Calu3 (cell line): ENCODE measurements at regions not wholly inside any gene's neighbourhood (a gene's known extent, or its start where the extent isn't known, plus 50 kb on each side); places are given as distances from the start of the nearest gene placed in this dataset.

Experiments used
- BruUV-seq: library from RNA; stranded (reverse); fragments of 400-500 nt; replicated peaks from 2 replicates; lab custom pipeline; 2021; lab: Mats Ljungman, UMichigan
- CTCF ChIA-PET: fragments of 300-600 bp; sonication (Branson Sonifier 250); formaldehyde crosslinking; loops from one replicate; lab custom pipeline; 2022; ENCODE audit warnings: antibody characterized with exemption; lab: Charles Lee
- DNase-seq: peaks from one replicate; pipeline ENCODE4 v3.0.0; 2022
- H3K27ac Mint-ChIP-seq: one replicate; pipeline ENCODE4 v1.8.0; 2022; ENCODE audit warnings: mixed read lengths; ENCODE audit not compliant: unreplicated experiment
- H3K27me3 Mint-ChIP-seq: one replicate; pipeline ENCODE4 v1.8.0; 2022; ENCODE audit warnings: mixed read lengths; ENCODE audit not compliant: unreplicated experiment
- H3K36me3 Mint-ChIP-seq: one replicate; pipeline ENCODE4 v1.8.0; 2022; ENCODE audit warnings: mild to moderate bottlenecking, moderate library complexity, mixed read lengths; ENCODE audit not compliant: insufficient read depth, unreplicated experiment
- H3K4me1 Mint-ChIP-seq: one replicate; pipeline ENCODE4 v1.8.0; 2022; ENCODE audit warnings: mild to moderate bottlenecking, low read depth, mixed read lengths; ENCODE audit not compliant: unreplicated experiment
- H3K4me3 Mint-ChIP-seq: one replicate; pipeline ENCODE4 v1.8.0; 2022; ENCODE audit warnings: mild to moderate bottlenecking, low read depth, moderate library complexity, mixed read lengths; ENCODE audit not compliant: unreplicated experiment
- H3K9me3 Mint-ChIP-seq: one replicate; pipeline ENCODE4 v1.8.0; 2022; ENCODE audit warnings: low read depth, mixed read lengths; ENCODE audit not compliant: unreplicated experiment
- intact Hi-C: fragments of 100-400 bp; cut with micrococcal nuclease; formaldehyde crosslinking; loops from one replicate; pipeline ENCODE4 v1.10.0; 2022; ENCODE audit not compliant: unreplicated experiment
- TF ChIP-seq, protein P1 (sequence below): fragments of 200-600 bp; IDR thresholded peaks from one replicate; pipeline ENCODE4 v1.8.0; 2022; ENCODE audit warnings: antibody characterized with exemption; ENCODE audit not compliant: unreplicated experiment

- Mint-ChIP-seq H3K4me1 (no peaks in the 10 kb centered on the region), H3K4me3 (no peak overlapping the region), H3K9me3 (no peaks in the 10 kb centered on the region), H3K27ac (no peak overlapping the region), H3K36me3 (no peaks in the 10 kb centered on the region), H3K27me3 (peaks cover 56% of the 10 kb centered on the region)
- TF ChIP-seq, protein P1, sequence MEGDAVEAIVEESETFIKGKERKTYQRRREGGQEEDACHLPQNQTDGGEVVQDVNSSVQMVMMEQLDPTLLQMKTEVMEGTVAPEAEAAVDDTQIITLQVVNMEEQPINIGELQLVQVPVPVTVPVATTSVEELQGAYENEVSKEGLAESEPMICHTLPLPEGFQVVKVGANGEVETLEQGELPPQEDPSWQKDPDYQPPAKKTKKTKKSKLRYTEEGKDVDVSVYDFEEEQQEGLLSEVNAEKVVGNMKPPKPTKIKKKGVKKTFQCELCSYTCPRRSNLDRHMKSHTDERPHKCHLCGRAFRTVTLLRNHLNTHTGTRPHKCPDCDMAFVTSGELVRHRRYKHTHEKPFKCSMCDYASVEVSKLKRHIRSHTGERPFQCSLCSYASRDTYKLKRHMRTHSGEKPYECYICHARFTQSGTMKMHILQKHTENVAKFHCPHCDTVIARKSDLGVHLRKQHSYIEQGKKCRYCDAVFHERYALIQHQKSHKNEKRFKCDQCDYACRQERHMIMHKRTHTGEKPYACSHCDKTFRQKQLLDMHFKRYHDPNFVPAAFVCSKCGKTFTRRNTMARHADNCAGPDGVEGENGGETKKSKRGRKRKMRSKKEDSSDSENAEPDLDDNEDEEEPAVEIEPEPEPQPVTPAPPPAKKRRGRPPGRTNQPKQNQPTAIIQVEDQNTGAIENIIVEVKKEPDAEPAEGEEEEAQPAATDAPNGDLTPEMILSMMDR, result no peak
- intact Hi-C loops, result no loop called here
- CTCF ChIA-PET, result no interaction called here
- DNase-seq, result no peak
- no TSS peak for BruUV-seq
Measured at GRCh38 chr11:116400081-116400480, 372.7 kb downstream of the BUD13 start.

- intact Hi-C loops, result no loop called here
- DNase-seq, result no peak
- Mint-ChIP-seq H3K9me3 (no peaks in the 10 kb centered on the region), H3K27me3 (peaks cover 42% of the 10 kb centered on the region), H3K36me3 (no peaks in the 10 kb centered on the region), H3K27ac (no peak overlapping the region), H3K4me3 (no peak overlapping the region), H3K4me1 (no peaks in the 10 kb centered on the region)
- BruUV-seq, result no TSS peak
- TF ChIP-seq, protein P1, result no peak
- CTCF ChIA-PET, result no interaction called here
Measured at GRCh38 chr11:116397602-116398084, 375.1 kb downstream of the BUD13 start.

- Mint-ChIP-seq H3K27me3 (peaks cover 36% of the 10 kb centered on the region), H3K36me3 (no peaks in the 10 kb centered on the region), H3K4me1 (no peaks in the 10 kb centered on the region), H3K27ac (no peak overlapping the region), H3K4me3 (no peak overlapping the region), H3K9me3 (no peaks in the 10 kb centered on the region)
- TF ChIP-seq, protein P1, result no peak
- CTCF ChIA-PET, result no interaction called here
- no TSS peak for BruUV-seq
- no peak for DNase-seq
- intact Hi-C loops, result no loop called here
Measured at GRCh38 chr11:116396331-116396730, 376.5 kb downstream of the BUD13 start.

GRCh38 chr11:116394022-116394421 is 378.8 kb downstream of the BUD13 start:
- CTCF ChIA-PET, result no interaction called here
- no peaks in the 10 kb centered on the region for H3K4me1 Mint-ChIP-seq
- TF ChIP-seq, protein P1, result no peak
- intact Hi-C loops, result no loop called here
- no peaks in the 10 kb centered on the region for H3K9me3 Mint-ChIP-seq
- H3K36me3 Mint-ChIP-seq, result no peaks in the 10 kb centered on the region
- no peak for DNase-seq
- no peak overlapping the region for H3K27ac Mint-ChIP-seq
- no peak overlapping the region for H3K4me3 Mint-ChIP-seq
- no TSS peak for BruUV-seq
- H3K27me3 Mint-ChIP-seq, result peaks cover 30% of the 10 kb centered on the region
